CD4-positive, CD25-positive, alpha-beta regulatory T cell (primary cell): ENCODE measurements at regions not wholly inside any gene's neighbourhood (a gene's known extent, or its start where the extent isn't known, plus 50 kb on each side); places are given as distances from the start of the nearest gene placed in this dataset.
"Not testable (repeated sequence)": the region's sequence is repeated elsewhere in the genome, so short reads cannot be mapped to it uniquely, and the experiment has no call there.

ENCODE experiments used
- ATAC-seq, 2 donors: fragments of 150-1000 bp; cut with Tn5 transposase; one replicate each; pipeline ENCODE4 v1.10.0; 2021; ENCODE audit warnings: low read depth in 2 of 2, moderate number of reproducible peaks in 2 of 2, moderate library complexity in 1 of 2
- DNase-seq, 3 donors: peaks; one replicate each; pipeline versions ENCODE4 v3.0.0 to v3.0.0-alpha.2; 2012 to 2022; ENCODE audit warnings: mixed read lengths in 1 of 3
- H3K27ac ChIP-seq: one replicate; pipeline ENCODE4 v1.7.0; 2013; ENCODE audit warnings: mild to moderate bottlenecking, low read length; ENCODE audit not compliant: insufficient read depth, poor library complexity, severe bottlenecking
- H3K27me3 ChIP-seq: one replicate; pipeline ENCODE4 v1.7.0; 2013; ENCODE audit warnings: low read length; ENCODE audit not compliant: control insufficient read depth, insufficient read depth
- H3K36me3 ChIP-seq: one replicate; pipeline ENCODE4 v1.7.0; 2013; ENCODE audit warnings: mild to moderate bottlenecking, low read length, moderate library complexity; ENCODE audit not compliant: control insufficient read depth, insufficient read depth
- H3K4me1 ChIP-seq: 2 replicates; pipeline ENCODE4 v1.7.0; 2013; ENCODE audit warnings: mild to moderate bottlenecking, low read length; ENCODE audit not compliant: insufficient read depth, control insufficient read depth, poor library complexity, severe bottlenecking
- H3K4me3 ChIP-seq: one replicate; pipeline ENCODE4 v1.7.0; 2013; ENCODE audit warnings: low read depth, mild to moderate bottlenecking, low read length, moderate library complexity
- H3K9me3 ChIP-seq, 2 experiments: 1 replicate in 1 of 2; 2 replicates in 1 of 2; pipeline ENCODE4 v1.7.0; 2013; ENCODE audit warnings: low read length in 2 of 2, mild to moderate bottlenecking in 1 of 2, moderate library complexity in 1 of 2; ENCODE audit not compliant: control insufficient read depth in 2 of 2
- H3K27ac Mint-ChIP-seq, 3 donors: one replicate each; pipeline ENCODE4 v1.8.0; 2020 to 2022; ENCODE audit warnings: mild to moderate bottlenecking in 3 of 3, mixed read lengths in 3 of 3, moderate library complexity in 2 of 3
- H3K27me3 Mint-ChIP-seq: one replicate; pipeline ENCODE4 v1.8.0; 2022; ENCODE audit warnings: mild to moderate bottlenecking, mixed read lengths
- H3K36me3 Mint-ChIP-seq: one replicate; pipeline ENCODE4 v1.8.0; 2020; ENCODE audit warnings: mixed read lengths
- H3K4me1 Mint-ChIP-seq, 4 donors: one replicate each; pipeline ENCODE4 v1.8.0; 2020 to 2022; ENCODE audit warnings: mixed read lengths in 4 of 4, mild to moderate bottlenecking in 1 of 4
- H3K4me3 Mint-ChIP-seq, 4 donors: one replicate each; pipeline ENCODE4 v1.8.0; 2020 to 2022; ENCODE audit warnings: mild to moderate bottlenecking in 4 of 4, mixed read lengths in 4 of 4, moderate library complexity in 3 of 4
- H3K9me3 Mint-ChIP-seq, 7 donors: one replicate each; pipeline ENCODE4 v1.8.0; 2020 to 2022; ENCODE audit warnings: mixed read lengths in 7 of 7, mild to moderate bottlenecking in 3 of 7, moderate library complexity in 2 of 7

- ATAC-seq, DNase-seq, H3K27ac Mint-ChIP-seq, H3K27me3 ChIP-seq, H3K27ac ChIP-seq, H3K36me3 ChIP-seq, H3K27me3 Mint-ChIP-seq, H3K4me3 ChIP-seq, H3K36me3 Mint-ChIP-seq, H3K4me1 ChIP-seq, H3K4me3 Mint-ChIP-seq, H3K9me3 ChIP-seq, H3K4me1 Mint-ChIP-seq: not testable (repeated sequence)
- peaks cover 0 to 11% (median 0%) of the 10 kb centered on the region in 7 donors for H3K9me3 Mint-ChIP-seq
Measured at GRCh38 chr13:18322821-18323220, 858.8 kb downstream of the TUBA3C start.

GRCh38 chr13:18319653-18320052 lies 862.0 kb downstream of the TUBA3C start:
- not testable (repeated sequence) for H3K9me3 ChIP-seq, H3K4me3 ChIP-seq, H3K36me3 ChIP-seq, H3K27me3 ChIP-seq, DNase-seq, H3K27ac ChIP-seq, H3K27me3 Mint-ChIP-seq, H3K4me1 ChIP-seq, H3K36me3 Mint-ChIP-seq, ATAC-seq, H3K4me1 Mint-ChIP-seq, H3K4me3 Mint-ChIP-seq, H3K27ac Mint-ChIP-seq
- peaks cover 0 to 18% (median 3%) of the 10 kb centered on the region in 7 donors for H3K9me3 Mint-ChIP-seq

GRCh38 chr13:18303240-18303813 lies 878.3 kb downstream of the TUBA3C start:
- not testable (repeated sequence) for H3K27ac Mint-ChIP-seq, H3K4me3 ChIP-seq, H3K27me3 ChIP-seq, H3K4me1 ChIP-seq, DNase-seq, H3K36me3 ChIP-seq, H3K4me3 Mint-ChIP-seq, H3K9me3 ChIP-seq, H3K27me3 Mint-ChIP-seq, H3K36me3 Mint-ChIP-seq, H3K27ac ChIP-seq, ATAC-seq, H3K4me1 Mint-ChIP-seq
- peaks cover 0 to 17% (median 4%) of the 10 kb centered on the region in 7 donors for H3K9me3 Mint-ChIP-seq

- not testable (repeated sequence) for H3K4me1 ChIP-seq, H3K27me3 Mint-ChIP-seq, H3K9me3 ChIP-seq, DNase-seq, H3K4me3 ChIP-seq, H3K4me1 Mint-ChIP-seq, H3K4me3 Mint-ChIP-seq, H3K27ac Mint-ChIP-seq, H3K27ac ChIP-seq, H3K27me3 ChIP-seq, ATAC-seq, H3K36me3 Mint-ChIP-seq, H3K36me3 ChIP-seq
- peaks cover 0 to 18% (median 1%) of the 10 kb centered on the region in 7 donors for H3K9me3 Mint-ChIP-seq
Measured at GRCh38 chr13:18300968-18301367, 880.7 kb downstream of the TUBA3C start.

GRCh38 chr13:18297359-18297758 lies 884.3 kb downstream of the TUBA3C start:
- H3K4me1 Mint-ChIP-seq, H3K27me3 ChIP-seq, H3K27me3 Mint-ChIP-seq, H3K9me3 Mint-ChIP-seq, H3K27ac Mint-ChIP-seq, H3K9me3 ChIP-seq, ATAC-seq, H3K36me3 Mint-ChIP-seq, DNase-seq, H3K4me1 ChIP-seq, H3K36me3 ChIP-seq, H3K4me3 ChIP-seq, H3K27ac ChIP-seq, H3K4me3 Mint-ChIP-seq: not testable (repeated sequence)

GRCh38 chr13:18296617-18297016 lies 885.0 kb downstream of the TUBA3C start:
- H3K9me3 Mint-ChIP-seq, DNase-seq, H3K27ac ChIP-seq, ATAC-seq, H3K9me3 ChIP-seq, H3K36me3 Mint-ChIP-seq, H3K4me1 Mint-ChIP-seq, H3K36me3 ChIP-seq, H3K4me3 ChIP-seq, H3K27ac Mint-ChIP-seq, H3K27me3 ChIP-seq, H3K4me3 Mint-ChIP-seq, H3K27me3 Mint-ChIP-seq, H3K4me1 ChIP-seq: not testable (repeated sequence)

- H3K27me3 ChIP-seq, H3K36me3 Mint-ChIP-seq, H3K4me3 Mint-ChIP-seq, H3K36me3 ChIP-seq, H3K4me1 ChIP-seq, H3K27ac Mint-ChIP-seq, H3K4me1 Mint-ChIP-seq, H3K9me3 ChIP-seq, H3K9me3 Mint-ChIP-seq, H3K4me3 ChIP-seq, ATAC-seq, H3K27me3 Mint-ChIP-seq, H3K27ac ChIP-seq, DNase-seq: not testable (repeated sequence)
Measured at GRCh38 chr13:18294311-18294710, 887.3 kb downstream of the TUBA3C start.

GRCh38 chr13:18286848-18287247 lies 894.8 kb downstream of the TUBA3C start:
- not testable (repeated sequence) for H3K9me3 ChIP-seq, H3K27ac ChIP-seq, H3K4me1 Mint-ChIP-seq, H3K27ac Mint-ChIP-seq, H3K27me3 Mint-ChIP-seq, H3K27me3 ChIP-seq, H3K36me3 Mint-ChIP-seq, H3K36me3 ChIP-seq, H3K9me3 Mint-ChIP-seq, H3K4me3 ChIP-seq, H3K4me3 Mint-ChIP-seq, ATAC-seq, DNase-seq, H3K4me1 ChIP-seq
